ENCODE measurements at regions not wholly inside any gene's neighbourhood (a gene's known extent, or its start where the extent isn't known, plus 50 kb on each side); places are given as distances from the start of the nearest gene placed in this dataset.

DNA sequence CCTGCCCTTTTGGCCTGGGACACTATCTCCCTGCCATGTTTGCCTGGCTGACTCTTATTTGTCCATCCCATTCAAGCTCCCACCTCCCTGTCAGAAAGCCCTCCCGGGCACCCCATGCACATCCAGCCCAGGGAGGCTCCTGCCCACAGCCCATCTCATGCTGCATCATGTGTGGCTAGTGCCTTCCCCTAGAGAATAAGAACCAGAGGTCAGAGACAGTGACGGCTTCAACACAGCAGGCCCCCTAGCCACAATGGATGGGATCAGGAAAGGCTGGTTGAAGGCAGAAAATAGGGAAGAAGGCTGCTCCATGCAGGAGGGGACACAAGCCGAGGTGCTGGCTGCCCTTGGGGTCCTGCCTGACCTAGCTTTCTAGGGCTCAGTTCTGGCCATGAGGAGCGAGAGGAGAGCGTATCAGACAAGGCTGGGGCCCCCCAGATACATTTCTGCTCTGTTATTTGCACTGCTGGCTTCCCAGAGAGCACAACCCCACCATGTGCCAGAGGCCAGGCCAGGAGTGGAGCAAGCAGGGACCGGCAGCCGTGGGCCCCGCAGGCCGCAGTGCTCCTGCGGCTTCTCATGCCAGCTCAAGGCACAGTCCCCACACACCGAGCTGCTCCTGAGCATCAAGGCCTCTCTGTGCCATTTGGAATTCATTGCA is 161.1 kb upstream of the ZMIZ1 start:
- TF ChIP-seq ZFX (IDR thresholded peaks at IDR 0.05; ENCODE audit: borderline replicate concordance), result no peak
- TF ChIP-seq, protein P1, sequence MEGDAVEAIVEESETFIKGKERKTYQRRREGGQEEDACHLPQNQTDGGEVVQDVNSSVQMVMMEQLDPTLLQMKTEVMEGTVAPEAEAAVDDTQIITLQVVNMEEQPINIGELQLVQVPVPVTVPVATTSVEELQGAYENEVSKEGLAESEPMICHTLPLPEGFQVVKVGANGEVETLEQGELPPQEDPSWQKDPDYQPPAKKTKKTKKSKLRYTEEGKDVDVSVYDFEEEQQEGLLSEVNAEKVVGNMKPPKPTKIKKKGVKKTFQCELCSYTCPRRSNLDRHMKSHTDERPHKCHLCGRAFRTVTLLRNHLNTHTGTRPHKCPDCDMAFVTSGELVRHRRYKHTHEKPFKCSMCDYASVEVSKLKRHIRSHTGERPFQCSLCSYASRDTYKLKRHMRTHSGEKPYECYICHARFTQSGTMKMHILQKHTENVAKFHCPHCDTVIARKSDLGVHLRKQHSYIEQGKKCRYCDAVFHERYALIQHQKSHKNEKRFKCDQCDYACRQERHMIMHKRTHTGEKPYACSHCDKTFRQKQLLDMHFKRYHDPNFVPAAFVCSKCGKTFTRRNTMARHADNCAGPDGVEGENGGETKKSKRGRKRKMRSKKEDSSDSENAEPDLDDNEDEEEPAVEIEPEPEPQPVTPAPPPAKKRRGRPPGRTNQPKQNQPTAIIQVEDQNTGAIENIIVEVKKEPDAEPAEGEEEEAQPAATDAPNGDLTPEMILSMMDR (IDR thresholded peaks at IDR 0.05), result no peak
- H3K27ac ChIP-seq, result no peak overlapping the region

DNA sequence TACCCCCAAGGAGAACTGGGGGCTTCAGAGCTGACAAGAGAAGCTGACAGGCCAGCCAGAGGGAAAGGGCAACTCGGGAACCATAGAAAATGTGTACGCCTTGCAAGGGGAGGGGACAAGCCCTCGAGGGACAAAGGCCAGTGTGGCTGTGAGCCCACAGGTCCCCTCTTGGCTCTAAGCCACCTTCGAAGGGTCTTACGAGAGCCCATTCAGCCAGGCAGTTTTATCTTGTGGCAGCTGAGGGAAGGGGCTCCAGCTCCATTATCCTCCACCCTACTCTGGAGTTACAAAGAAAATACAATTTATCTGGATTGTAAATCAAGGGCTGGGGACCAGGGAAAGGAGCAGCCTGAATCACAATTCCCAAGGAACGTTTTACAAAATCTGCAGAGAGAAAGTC is 159.5 kb upstream of the ZMIZ1 start:
- no peak for TF ChIP-seq ZFX (IDR thresholded peaks at IDR 0.05; ENCODE audit: borderline replicate concordance)
- TF ChIP-seq, protein P1 (IDR thresholded peaks at IDR 0.05), result no peak
- no peak overlapping the region for H3K27ac ChIP-seq

DNA sequence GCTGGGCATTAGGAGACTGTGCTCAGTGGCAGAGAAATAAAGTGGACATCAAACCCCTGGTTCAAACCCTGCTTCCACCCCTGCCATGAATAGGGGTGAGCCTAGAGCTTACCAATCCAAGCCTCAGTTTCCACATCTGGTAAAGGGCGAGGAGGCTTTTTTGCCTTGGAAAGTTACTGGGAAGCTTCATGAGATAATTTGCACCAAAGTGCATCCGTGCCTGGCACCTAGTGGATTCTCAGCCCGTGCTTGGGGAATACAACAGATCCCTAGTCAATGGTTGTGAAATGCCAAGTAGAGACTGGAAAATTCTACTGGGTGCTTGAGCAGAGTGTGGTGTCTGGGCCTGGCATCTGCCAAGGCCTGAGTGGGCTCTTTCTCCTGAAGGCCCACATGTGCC is 158.7 kb upstream of the ZMIZ1 start:
- TF ChIP-seq ZFX (IDR thresholded peaks at IDR 0.05; ENCODE audit: borderline replicate concordance), result no peak
- TF ChIP-seq, protein P1 (IDR thresholded peaks at IDR 0.05), result no peak
- H3K27ac ChIP-seq, result no peak overlapping the region

DNA sequence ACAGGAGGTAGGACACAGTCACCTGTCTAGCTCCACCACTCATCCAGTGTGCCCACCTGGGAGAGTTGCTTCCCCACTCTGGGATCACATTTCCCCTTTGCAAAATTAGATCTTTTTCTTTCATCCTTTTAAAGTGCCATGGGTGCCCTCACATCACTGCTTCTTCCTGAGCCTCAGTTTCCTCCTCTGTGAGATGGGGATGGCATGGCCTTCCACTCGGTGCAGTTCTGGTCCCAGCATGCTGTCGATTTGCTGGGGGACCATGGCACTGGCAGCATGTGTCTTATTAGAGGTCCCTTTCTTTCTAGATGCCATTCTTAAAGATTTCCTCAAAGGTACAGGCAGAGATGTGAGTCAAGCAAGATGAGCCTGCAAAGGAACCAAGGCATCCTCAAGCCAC is 158.3 kb upstream of the ZMIZ1 start:
- H3K27ac ChIP-seq, result no peak overlapping the region
- TF ChIP-seq ZFX (IDR thresholded peaks at IDR 0.05; ENCODE audit: borderline replicate concordance), result no peak
- TF ChIP-seq, protein P1 (IDR thresholded peaks at IDR 0.05), result no peak

DNA sequence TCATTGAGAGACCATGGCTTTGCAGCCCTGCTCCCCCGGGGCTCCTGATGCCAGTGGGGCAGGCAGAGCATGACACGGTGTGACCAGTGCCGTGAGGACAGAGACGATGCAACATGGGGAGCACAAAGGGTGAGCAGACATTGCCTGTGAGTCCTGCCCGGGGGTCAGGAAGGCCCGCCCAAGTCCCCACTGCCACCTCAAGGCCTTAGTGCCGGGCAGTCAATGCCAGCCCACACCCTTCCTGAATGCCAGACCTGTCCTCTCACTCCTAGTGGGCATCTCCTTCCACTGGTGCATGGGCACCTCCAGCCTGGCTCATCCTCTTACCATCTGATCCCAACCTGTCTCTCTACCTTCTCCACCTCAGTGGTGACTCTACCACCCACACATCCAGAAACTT is 157.9 kb upstream of the ZMIZ1 start:
- H3K27ac ChIP-seq, result no peak overlapping the region
- TF ChIP-seq ZFX (IDR thresholded peaks at IDR 0.05; ENCODE audit: borderline replicate concordance), result no peak
- TF ChIP-seq, protein P1 (IDR thresholded peaks at IDR 0.05), result no peak

DNA sequence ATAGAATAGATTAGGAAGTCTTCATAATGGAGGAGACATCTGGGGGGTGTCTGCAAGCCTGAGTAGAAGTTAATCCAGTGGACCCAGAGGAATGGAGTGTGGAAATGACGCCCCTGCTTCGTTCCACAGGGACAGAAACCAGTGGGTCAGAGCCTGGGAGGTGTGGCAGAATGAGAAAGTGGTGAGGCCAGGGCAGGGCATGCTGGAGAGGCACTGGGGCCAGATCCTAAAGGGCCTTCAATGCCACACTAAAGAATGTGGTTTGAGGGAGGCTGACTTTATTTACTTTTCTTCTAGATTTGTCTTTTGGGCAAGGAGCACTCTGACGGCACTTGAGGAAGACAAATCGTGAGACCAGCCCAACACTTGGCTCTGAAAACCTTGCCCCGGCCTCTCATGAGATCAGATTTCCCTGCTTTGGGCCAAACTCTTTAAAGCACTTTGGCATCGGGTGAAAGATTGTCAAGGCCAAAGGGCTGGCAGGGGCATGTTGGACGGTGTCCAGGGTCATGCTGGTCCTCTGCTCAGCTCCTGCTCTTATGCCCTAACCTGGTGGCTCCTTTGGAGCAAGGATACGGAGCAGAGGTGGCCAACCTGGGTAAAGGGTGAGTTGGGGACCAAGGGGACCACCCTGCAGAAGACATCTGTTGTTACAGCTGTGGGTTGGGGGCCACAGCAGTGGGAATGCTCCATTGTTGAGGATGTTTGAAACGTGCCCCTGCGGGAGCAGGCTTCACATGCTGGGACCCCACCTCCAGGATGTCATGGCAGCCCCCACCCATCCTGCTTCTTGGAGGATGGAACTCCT is 157.0 kb upstream of the ZMIZ1 start:
- no peak overlapping the region for H3K27ac ChIP-seq
- TF ChIP-seq ZFX (IDR thresholded peaks at IDR 0.05; ENCODE audit: borderline replicate concordance), result no peak
- TF ChIP-seq, protein P1 (IDR thresholded peaks at IDR 0.05), result no peak

Data from 22Rv1 (cell line).